Lung (tissue), 11 donors: ENCODE measurements at regions not wholly inside any gene's neighbourhood (a gene's known extent, or its start where the extent isn't known, plus 50 kb on each side); places are given as distances from the start of the nearest gene placed in this dataset.

Experiments used
- ATAC-seq: fragments of 200-7000 bp; cut with Tn5 transposase; one replicate; pipeline ENCODE4 v1.9.1; 2020; ENCODE audit warnings: moderate number of reproducible peaks; ENCODE audit not compliant: insufficient read depth, low FRiP score
- DNase-seq, 3 donors: peaks; one replicate each; pipeline ENCODE4 v3.0.0-alpha.2; 2013 to 2017
- H3K27ac ChIP-seq, 2 donors: one replicate each; pipeline ENCODE4 v1.5.1; 2013; ENCODE audit warnings: mild to moderate bottlenecking in 2 of 2, moderate library complexity in 2 of 2, control low read depth in 1 of 2, inconsistent platforms in 1 of 2, low read depth in 1 of 2, low read length in 1 of 2
- H3K27me3 ChIP-seq, 3 donors: one replicate each; pipeline ENCODE4 v1.5.1; 2013; ENCODE audit warnings: low read length in 2 of 3; ENCODE audit not compliant: control insufficient read depth in 3 of 3, insufficient read depth in 3 of 3
- H3K36me3 ChIP-seq, 4 donors: one replicate each; pipeline ENCODE4 v1.5.1; 2013; ENCODE audit warnings: low read length in 4 of 4, mild to moderate bottlenecking in 1 of 4, moderate library complexity in 1 of 4; ENCODE audit not compliant: control insufficient read depth in 4 of 4, insufficient read depth in 4 of 4
- H3K4me1 ChIP-seq, 5 donors: one replicate each; pipeline ENCODE4 v1.5.1; 2013; ENCODE audit warnings: low read length in 5 of 5, mild to moderate bottlenecking in 2 of 5, moderate library complexity in 1 of 5; ENCODE audit not compliant: control insufficient read depth in 5 of 5, insufficient read depth in 5 of 5
- H3K4me3 ChIP-seq: one replicate; pipeline ENCODE4 v1.5.1; 2013; ENCODE audit warnings: mild to moderate bottlenecking, control low read depth, moderate library complexity
- H3K9ac ChIP-seq, 2 donors: one replicate each; pipeline ENCODE4 v1.5.1; 2013; ENCODE audit warnings: low read length in 2 of 2, control low read depth in 1 of 2; ENCODE audit not compliant: insufficient read depth in 1 of 2
- H3K9me3 ChIP-seq, 4 donors: one replicate each; pipeline ENCODE4 v1.5.1; 2013; ENCODE audit warnings: low read length in 3 of 4, mild to moderate bottlenecking in 1 of 4, moderate library complexity in 1 of 4; ENCODE audit not compliant: control insufficient read depth in 4 of 4, insufficient read depth in 3 of 4
- WGBS, 2 donors: extraction: QIAGEN DNeasy Blood & Tissue Kit; methylation state at CpG; one replicate each; pipeline ENCODE4 v1.1.7; 2013; 5-methylcytosine and 5-hydroxymethylcytosine counted together
- TF ChIP-seq, protein P1 (sequence below): IDR thresholded peaks from 2 replicates; pipeline ENCODE4 v1.5.1; 2012; ENCODE audit warnings: mild to moderate bottlenecking; ENCODE audit errors: control extremely low read depth, extremely low read depth
- donor health status: control.
- donor health status: control.
- donor health status: Bipolar disorder and iron deficiency.
- donor health status: healthy.
- donor health status: DM: yes; HTN: yes; CAD: no.

DNA sequence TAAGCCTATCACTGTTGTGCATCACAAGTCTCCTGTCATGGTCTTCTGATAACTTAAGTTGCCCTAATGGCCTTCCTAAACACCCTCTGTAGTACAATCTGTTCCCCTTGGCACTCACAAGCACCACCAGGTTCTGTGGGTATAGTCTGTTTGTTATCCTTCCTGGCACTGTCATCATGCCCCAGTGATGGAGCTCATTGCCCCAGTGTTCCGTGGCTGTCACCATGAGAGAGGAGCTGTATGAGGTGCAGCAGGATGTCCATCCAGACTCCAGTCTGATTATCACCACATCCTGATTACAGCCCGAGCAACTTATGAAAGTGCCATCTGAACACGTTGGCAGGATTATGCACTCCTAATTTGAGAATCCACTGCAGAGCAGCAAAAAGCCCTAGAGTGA lies 380.1 kb downstream of the FRK start:
- no peak for DNase-seq
- no peaks in the 10 kb centered on the region for H3K4me1 ChIP-seq
- TF ChIP-seq, protein P1, sequence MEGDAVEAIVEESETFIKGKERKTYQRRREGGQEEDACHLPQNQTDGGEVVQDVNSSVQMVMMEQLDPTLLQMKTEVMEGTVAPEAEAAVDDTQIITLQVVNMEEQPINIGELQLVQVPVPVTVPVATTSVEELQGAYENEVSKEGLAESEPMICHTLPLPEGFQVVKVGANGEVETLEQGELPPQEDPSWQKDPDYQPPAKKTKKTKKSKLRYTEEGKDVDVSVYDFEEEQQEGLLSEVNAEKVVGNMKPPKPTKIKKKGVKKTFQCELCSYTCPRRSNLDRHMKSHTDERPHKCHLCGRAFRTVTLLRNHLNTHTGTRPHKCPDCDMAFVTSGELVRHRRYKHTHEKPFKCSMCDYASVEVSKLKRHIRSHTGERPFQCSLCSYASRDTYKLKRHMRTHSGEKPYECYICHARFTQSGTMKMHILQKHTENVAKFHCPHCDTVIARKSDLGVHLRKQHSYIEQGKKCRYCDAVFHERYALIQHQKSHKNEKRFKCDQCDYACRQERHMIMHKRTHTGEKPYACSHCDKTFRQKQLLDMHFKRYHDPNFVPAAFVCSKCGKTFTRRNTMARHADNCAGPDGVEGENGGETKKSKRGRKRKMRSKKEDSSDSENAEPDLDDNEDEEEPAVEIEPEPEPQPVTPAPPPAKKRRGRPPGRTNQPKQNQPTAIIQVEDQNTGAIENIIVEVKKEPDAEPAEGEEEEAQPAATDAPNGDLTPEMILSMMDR = no peak
- 76 to 77% methylated on average over 3 of the region's 3 CpGs for WGBS, 2 donors
- H3K9ac ChIP-seq = no peak overlapping the region
- no peak for ATAC-seq
- no peaks in the 10 kb centered on the region for H3K36me3 ChIP-seq
- no peaks in the 10 kb centered on the region for H3K9me3 ChIP-seq
- H3K4me3 ChIP-seq = no peak overlapping the region
- no peaks in the 10 kb centered on the region for H3K27me3 ChIP-seq
- H3K27ac ChIP-seq = no peak overlapping the region

DNA sequence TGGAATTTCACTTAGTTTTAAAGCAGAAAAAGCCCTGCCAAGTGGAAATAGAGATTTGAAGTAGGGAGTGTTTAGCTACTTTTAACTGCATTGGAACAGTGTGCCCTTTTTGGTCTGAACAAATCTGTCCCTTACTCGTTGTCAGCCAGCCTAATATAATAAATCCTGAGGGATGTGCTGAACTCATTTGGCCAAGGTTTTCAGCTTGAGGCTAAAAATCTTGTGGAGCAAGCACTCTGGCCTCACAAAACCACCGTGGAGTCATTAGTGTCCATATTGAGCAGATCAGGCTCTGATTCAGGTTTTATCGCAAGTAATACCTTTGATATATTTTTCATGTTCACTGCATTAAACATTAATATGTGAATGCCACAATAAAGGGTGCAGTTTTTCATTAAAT lies 383.5 kb downstream of the FRK start:
- TF ChIP-seq, protein P1 = no peak
- ATAC-seq (no peak), DNase-seq (no peak)
- Histone ChIP-seq H3K9ac (no peak overlapping the region), H3K9me3 (no peaks in the 10 kb centered on the region), H3K27ac (no peak overlapping the region), H3K4me1 (no peaks in the 10 kb centered on the region), H3K27me3 (no peaks in the 10 kb centered on the region), H3K36me3 (no peaks in the 10 kb centered on the region), H3K4me3 (no peak overlapping the region)
- WGBS, 2 donors = 75 to 83% methylated on average over 3 of the region's 3 CpGs

DNA sequence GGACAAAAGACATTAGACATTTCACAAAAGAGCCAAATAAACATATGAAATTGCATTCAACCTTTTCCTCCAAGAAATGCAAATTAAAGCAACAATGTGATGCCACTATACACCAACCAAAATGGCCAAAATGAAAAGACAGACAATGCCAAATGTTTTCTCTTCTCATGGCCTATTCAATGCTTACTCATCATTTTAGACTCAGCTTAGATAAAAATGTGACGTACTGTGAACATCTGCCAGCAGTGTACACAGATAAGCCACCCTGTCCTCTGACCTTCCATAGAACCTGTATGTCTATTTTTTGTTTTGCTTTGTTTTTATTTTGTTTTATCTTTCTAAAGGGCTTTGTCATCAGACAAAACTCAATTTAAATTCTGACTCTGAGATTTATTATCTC lies 385.2 kb downstream of the FRK start:
- no peak overlapping the region for H3K4me3 ChIP-seq
- TF ChIP-seq, protein P1 = no peak
- H3K27me3 ChIP-seq = no peaks in the 10 kb centered on the region
- no peaks in the 10 kb centered on the region for H3K36me3 ChIP-seq
- H3K27ac ChIP-seq = no peak overlapping the region
- WGBS, 2 donors = 71 to 81% methylated on average over 1 of the region's 1 CpG
- DNase-seq (no peak), ATAC-seq (no peak)
- H3K4me1 ChIP-seq = no peaks in the 10 kb centered on the region
- H3K9me3 ChIP-seq = no peaks in the 10 kb centered on the region
- H3K9ac ChIP-seq = no peak overlapping the region

DNA sequence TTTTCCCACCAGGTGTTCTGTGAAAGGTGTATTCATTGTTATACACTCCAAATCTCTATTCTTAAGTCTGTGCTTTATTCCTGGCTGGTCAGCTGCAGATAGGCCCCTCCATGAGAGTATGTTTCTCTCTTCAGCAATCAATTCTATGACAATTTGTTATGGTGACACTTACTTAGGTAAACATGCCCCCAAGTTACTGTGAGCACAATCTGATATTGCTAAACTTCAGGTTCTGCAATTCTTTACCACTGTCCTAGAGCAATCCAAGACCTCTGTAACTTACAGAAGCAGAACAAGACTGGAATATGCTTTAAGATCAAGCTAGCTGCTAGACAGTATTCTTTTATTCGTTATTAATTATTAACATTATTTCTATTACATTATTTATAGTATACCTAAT lies 391.9 kb downstream of the FRK start:
- TF ChIP-seq, protein P1 = no peak
- H3K9ac ChIP-seq = no peak overlapping the region
- H3K27ac ChIP-seq = no peak overlapping the region
- ATAC-seq = no peak
- 82 to 92% methylated on average over 1 of the region's 1 CpG for WGBS, 2 donors
- no peaks in the 10 kb centered on the region for H3K36me3 ChIP-seq
- H3K4me1 ChIP-seq = no peaks in the 10 kb centered on the region
- no peaks in the 10 kb centered on the region for H3K9me3 ChIP-seq
- H3K27me3 ChIP-seq = no peaks in the 10 kb centered on the region
- H3K4me3 ChIP-seq = no peak overlapping the region
- no peak for DNase-seq
